ENCODE measurements at regions not wholly inside any gene's neighbourhood (a gene's known extent, or its start where the extent isn't known, plus 50 kb on each side); places are given as distances from the start of the nearest gene placed in this dataset.
"Not testable (repeated sequence)": the region's sequence is repeated elsewhere in the genome, so short reads cannot be mapped to it uniquely, and the experiment has no call there.

DNA sequence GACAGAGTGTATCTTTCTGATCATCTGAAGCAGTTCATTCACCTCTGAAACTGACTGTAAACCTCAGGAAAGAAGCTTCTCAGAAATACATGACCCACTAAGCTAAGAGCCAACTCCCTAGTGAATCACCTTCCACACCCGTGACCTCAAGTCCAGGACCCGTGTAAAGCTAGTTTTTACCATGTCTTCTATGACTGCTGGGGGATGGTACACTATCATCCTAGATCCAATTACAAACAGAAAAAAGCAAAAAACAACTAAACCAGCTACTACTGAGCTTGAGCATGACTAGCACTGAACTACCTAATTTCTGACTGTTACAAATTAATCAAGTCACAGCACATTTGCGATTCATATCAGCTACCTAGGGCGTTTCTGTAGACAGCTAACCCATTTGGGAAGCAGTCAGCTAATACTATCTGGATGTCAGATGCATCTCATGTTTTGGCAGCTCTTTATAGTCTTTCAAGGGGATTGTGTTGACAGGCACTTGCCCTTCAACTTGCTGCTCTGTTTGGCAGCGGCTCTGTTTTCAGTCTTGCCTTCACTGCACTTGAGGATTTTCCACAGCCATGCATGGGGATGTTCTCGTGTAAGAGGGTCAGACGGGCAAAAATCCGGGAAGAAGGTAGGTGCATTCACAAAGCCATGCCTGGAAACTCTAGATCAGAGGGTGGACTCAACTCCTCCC, 350.3 kb downstream of the ANAPC1 start:
- not testable (repeated sequence) for TF ChIP-seq YY1 (IDR thresholded peaks at IDR 0.05; ENCODE audit: insufficient read depth, insufficient read length); SUZ12 (IDR thresholded peaks at IDR 0.05; ENCODE audit: extremely low read depth, insufficient read depth, insufficient read length); ZNF274 (IDR thresholded peaks at IDR 0.05; ENCODE audit: low read depth, low read length)

Measured in NT2/D1 (cell line).